ENCODE measurements at regions not wholly inside any gene's neighbourhood (a gene's known extent, or its start where the extent isn't known, plus 50 kb on each side); places are given as distances from the start of the nearest gene placed in this dataset.

GRCh38 chr13:107475753-107476453, 739.4 kb downstream of the LIG4 start:
- no peak for DNase-seq (ENCODE audit: low spot score in 2 of 2, unreplicated experiment in 2 of 2)
- H3K4me1 Mint-ChIP-seq: no peaks in the 10 kb centered on the region
- H3K36me3 Mint-ChIP-seq: no peaks in the 10 kb centered on the region
- no peaks in the 10 kb centered on the region for H3K9me3 Mint-ChIP-seq
- TF ChIP-seq CTCF (IDR thresholded peaks at IDR 0.05; ENCODE audit: unreplicated experiment): no peak
- no peaks in the 10 kb centered on the region for H3K27me3 Mint-ChIP-seq (ENCODE audit: low read depth)
- H3K4me3 Mint-ChIP-seq: no peak overlapping the region
- no peak overlapping the region for H3K27ac Mint-ChIP-seq

- Mint-ChIP-seq H3K4me3 (no peak overlapping the region), H3K36me3 (no peaks in the 10 kb centered on the region), H3K27ac (no peak overlapping the region), H3K4me1 (no peaks in the 10 kb centered on the region), H3K9me3 (no peaks in the 10 kb centered on the region), H3K27me3 (ENCODE audit: low read depth) (no peaks in the 10 kb centered on the region)
- DNase-seq (ENCODE audit: low spot score in 2 of 2, unreplicated experiment in 2 of 2): no peak
- TF ChIP-seq CTCF (IDR thresholded peaks at IDR 0.05; ENCODE audit: unreplicated experiment): no peak
These were observed 742.1 kb downstream of the LIG4 start for GRCh38 chr13:107473253-107473652.

GRCh38 chr13:107466326-107467099, 748.8 kb downstream of the LIG4 start:
- Mint-ChIP-seq H3K27ac (no peak overlapping the region), H3K36me3 (no peaks in the 10 kb centered on the region), H3K27me3 (ENCODE audit: low read depth) (no peaks in the 10 kb centered on the region), H3K4me1 (peaks cover 6% of the 10 kb centered on the region), H3K9me3 (no peaks in the 10 kb centered on the region), H3K4me3 (no peak overlapping the region)
- DNase-seq (ENCODE audit: low spot score in 2 of 2, unreplicated experiment in 2 of 2): no peak
- TF ChIP-seq CTCF (IDR thresholded peaks at IDR 0.05; ENCODE audit: unreplicated experiment): no peak

GRCh38 chr13:107462501-107462900, 752.8 kb downstream of the LIG4 start:
- Mint-ChIP-seq H3K36me3 (no peaks in the 10 kb centered on the region), H3K4me1 (peaks cover 36% of the 10 kb centered on the region), H3K4me3 (no peak overlapping the region), H3K27ac (no peak overlapping the region), H3K27me3 (ENCODE audit: low read depth) (no peaks in the 10 kb centered on the region), H3K9me3 (no peaks in the 10 kb centered on the region)
- DNase-seq (ENCODE audit: low spot score in 2 of 2, unreplicated experiment in 2 of 2): no peak
- no peak for TF ChIP-seq CTCF (IDR thresholded peaks at IDR 0.05; ENCODE audit: unreplicated experiment)

- no peaks in the 10 kb centered on the region for H3K27me3 Mint-ChIP-seq (ENCODE audit: low read depth)
- no peaks in the 10 kb centered on the region for H3K9me3 Mint-ChIP-seq
- H3K4me1 Mint-ChIP-seq: peaks cover 43% of the 10 kb centered on the region
These were observed 753.6 kb downstream of the LIG4 start for GRCh38 chr13:107461751-107462150.

More at GRCh38 chr13:107461751-107462150, 753.6 kb downstream of the LIG4 start:
- DNase-seq (ENCODE audit: low spot score in 2 of 2, unreplicated experiment in 2 of 2): no peak
- Mint-ChIP-seq H3K27ac (peak overlapping the region; percentile 64), H3K36me3 (no peaks in the 10 kb centered on the region), H3K4me3 (no peak overlapping the region)
- TF ChIP-seq CTCF (IDR thresholded peaks at IDR 0.05; ENCODE audit: unreplicated experiment): no peak
